Activated T-helper 17 cell treated with anti-CD3 and anti-CD28 coated beads, Interleukin-2, amount 50 U/mL, for 72 hours (primary cell): ENCODE measurements at regions not wholly inside any gene's neighbourhood (a gene's known extent, or its start where the extent isn't known, plus 50 kb on each side); places are given as distances from the start of the nearest gene placed in this dataset.

ENCODE experiments used
- ATAC-seq: fragments of 150-1000 bp; cut with Tn5 transposase; replicated peaks from 2 replicates; pipeline ENCODE4 v1.10.0; 2021; ENCODE audit warnings: mild to moderate bottlenecking, moderate library complexity
- H3K27ac Mint-ChIP-seq: one replicate; pipeline ENCODE4 v1.8.0; 2022; ENCODE audit warnings: mixed read lengths
- H3K27me3 Mint-ChIP-seq: one replicate; pipeline ENCODE4 v1.8.0; 2022; ENCODE audit warnings: mixed read lengths
- H3K36me3 Mint-ChIP-seq: one replicate; pipeline ENCODE4 v1.8.0; 2022; ENCODE audit warnings: low read depth, mild to moderate bottlenecking, mixed read lengths
- H3K4me1 Mint-ChIP-seq: one replicate; pipeline ENCODE4 v1.8.0; 2022; ENCODE audit warnings: mixed read lengths
- H3K4me3 Mint-ChIP-seq: one replicate; pipeline ENCODE4 v1.8.0; 2022; ENCODE audit warnings: mild to moderate bottlenecking, mixed read lengths
- H3K9me3 Mint-ChIP-seq: one replicate; pipeline ENCODE4 v1.8.0; 2022; ENCODE audit warnings: mixed read lengths

- Mint-ChIP-seq H3K9me3 (no peaks in the 10 kb centered on the region), H3K36me3 (no peaks in the 10 kb centered on the region), H3K4me1 (peaks cover 5% of the 10 kb centered on the region), H3K27ac (no peak overlapping the region), H3K27me3 (no peaks in the 10 kb centered on the region), H3K4me3 (no peak overlapping the region)
- ATAC-seq: no peak
These were observed 212.5 kb downstream of the GADD45G start for GRCh38 chr9:89817151-89817950.

- no peak overlapping the region for H3K4me3 Mint-ChIP-seq
- ATAC-seq: no peak
- no peak overlapping the region for H3K27ac Mint-ChIP-seq
- no peaks in the 10 kb centered on the region for H3K9me3 Mint-ChIP-seq
- no peaks in the 10 kb centered on the region for H3K36me3 Mint-ChIP-seq
- peaks cover 5% of the 10 kb centered on the region for H3K4me1 Mint-ChIP-seq
- no peaks in the 10 kb centered on the region for H3K27me3 Mint-ChIP-seq
These were observed 215.5 kb downstream of the GADD45G start for GRCh38 chr9:89820337-89820736.

GRCh38 chr9:89821081-89821480 lies 216.3 kb downstream of the GADD45G start:
- no peak for ATAC-seq
- Mint-ChIP-seq H3K27ac (no peak overlapping the region), H3K4me1 (peaks cover 5% of the 10 kb centered on the region), H3K36me3 (no peaks in the 10 kb centered on the region), H3K9me3 (no peaks in the 10 kb centered on the region), H3K27me3 (no peaks in the 10 kb centered on the region), H3K4me3 (no peak overlapping the region)

GRCh38 chr9:89822996-89823395 lies 218.2 kb downstream of the GADD45G start:
- H3K27me3 Mint-ChIP-seq: no peaks in the 10 kb centered on the region
- no peak overlapping the region for H3K27ac Mint-ChIP-seq
- H3K4me3 Mint-ChIP-seq: no peak overlapping the region
- H3K9me3 Mint-ChIP-seq: no peaks in the 10 kb centered on the region
- ATAC-seq: no peak
- H3K36me3 Mint-ChIP-seq: no peaks in the 10 kb centered on the region
- H3K4me1 Mint-ChIP-seq: peaks cover 11% of the 10 kb centered on the region

GRCh38 chr9:89825669-89826068 lies 220.9 kb downstream of the GADD45G start:
- ATAC-seq: no peak
- H3K36me3 Mint-ChIP-seq: no peaks in the 10 kb centered on the region
- H3K27ac Mint-ChIP-seq: no peak overlapping the region
- H3K9me3 Mint-ChIP-seq: no peaks in the 10 kb centered on the region
- H3K4me1 Mint-ChIP-seq: peaks cover 11% of the 10 kb centered on the region
- H3K27me3 Mint-ChIP-seq: no peaks in the 10 kb centered on the region
- no peak overlapping the region for H3K4me3 Mint-ChIP-seq

DNA sequence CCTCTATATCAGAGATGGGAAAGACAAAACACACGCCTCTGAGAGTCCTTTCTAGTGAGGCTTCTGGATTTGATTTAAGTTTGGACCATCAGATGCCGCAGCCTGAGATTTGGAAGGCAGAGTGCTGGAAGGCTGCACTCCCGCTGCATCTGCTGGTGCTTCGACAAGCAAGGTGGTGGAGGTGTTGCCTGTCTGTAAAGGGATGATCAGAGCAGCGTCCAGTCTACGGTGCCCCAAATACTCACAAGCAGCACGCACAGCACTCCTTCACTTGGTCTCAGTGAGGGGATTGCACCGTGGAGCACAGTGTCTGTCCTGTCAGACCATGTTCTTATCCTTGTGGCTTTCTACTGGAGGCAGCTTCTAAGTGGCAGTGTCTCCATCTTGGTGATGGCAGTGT lies 221.4 kb downstream of the GADD45G start:
- Mint-ChIP-seq H3K27ac (no peak overlapping the region), H3K27me3 (no peaks in the 10 kb centered on the region), H3K9me3 (no peaks in the 10 kb centered on the region), H3K36me3 (no peaks in the 10 kb centered on the region), H3K4me3 (no peak overlapping the region), H3K4me1 (peaks cover 11% of the 10 kb centered on the region)
- no peak for ATAC-seq

- no peak for ATAC-seq
- H3K4me3 Mint-ChIP-seq: no peak overlapping the region
These were observed 224.5 kb downstream of the GADD45G start for GRCh38 chr9:89829346-89829745.

DNA sequence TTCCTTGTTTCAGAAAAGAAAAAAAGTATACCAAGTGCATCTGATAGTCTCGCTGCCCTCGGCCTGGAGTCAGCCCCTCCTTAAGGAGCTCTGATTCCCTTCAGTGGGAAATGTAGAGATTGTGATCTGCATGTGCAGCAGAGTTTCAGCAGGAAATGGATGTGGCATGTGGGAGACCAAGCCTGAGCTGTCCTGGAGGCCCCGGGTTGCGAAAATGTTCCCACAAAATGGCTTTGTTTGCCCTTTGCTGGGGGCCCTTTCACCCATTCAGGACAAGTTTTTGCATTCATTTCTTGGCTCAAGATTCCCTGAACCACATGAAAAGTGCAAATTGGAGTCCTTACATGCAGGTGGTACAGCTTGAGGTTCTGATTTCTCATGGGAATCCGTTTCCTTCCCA lies 230.9 kb downstream of the GADD45G start:
- no peaks in the 10 kb centered on the region for H3K27me3 Mint-ChIP-seq
- no peak overlapping the region for H3K4me3 Mint-ChIP-seq
- H3K36me3 Mint-ChIP-seq: no peaks in the 10 kb centered on the region
- H3K27ac Mint-ChIP-seq: no peak overlapping the region
- ATAC-seq: no peak
- no peaks in the 10 kb centered on the region for H3K9me3 Mint-ChIP-seq
- no peaks in the 10 kb centered on the region for H3K4me1 Mint-ChIP-seq

More at GRCh38 chr9:89829346-89829745, 224.5 kb downstream of the GADD45G start:
- Mint-ChIP-seq H3K27me3 (no peaks in the 10 kb centered on the region), H3K4me1 (peaks cover 11% of the 10 kb centered on the region), H3K27ac (no peak overlapping the region), H3K9me3 (no peaks in the 10 kb centered on the region), H3K36me3 (no peaks in the 10 kb centered on the region)

GRCh38 chr9:89837162-89837933 lies 232.5 kb downstream of the GADD45G start:
- H3K4me3 Mint-ChIP-seq: no peak overlapping the region
- ATAC-seq: no peak
- H3K36me3 Mint-ChIP-seq: no peaks in the 10 kb centered on the region
- H3K27me3 Mint-ChIP-seq: no peaks in the 10 kb centered on the region
- H3K27ac Mint-ChIP-seq: no peak overlapping the region
- H3K4me1 Mint-ChIP-seq: no peaks in the 10 kb centered on the region
- H3K9me3 Mint-ChIP-seq: no peaks in the 10 kb centered on the region

- Mint-ChIP-seq H3K36me3 (no peaks in the 10 kb centered on the region), H3K27ac (no peak overlapping the region), H3K9me3 (no peaks in the 10 kb centered on the region), H3K27me3 (no peaks in the 10 kb centered on the region), H3K4me1 (no peaks in the 10 kb centered on the region), H3K4me3 (no peak overlapping the region)
- no peak for ATAC-seq
These were observed 233.1 kb downstream of the GADD45G start for GRCh38 chr9:89837934-89838310.

DNA sequence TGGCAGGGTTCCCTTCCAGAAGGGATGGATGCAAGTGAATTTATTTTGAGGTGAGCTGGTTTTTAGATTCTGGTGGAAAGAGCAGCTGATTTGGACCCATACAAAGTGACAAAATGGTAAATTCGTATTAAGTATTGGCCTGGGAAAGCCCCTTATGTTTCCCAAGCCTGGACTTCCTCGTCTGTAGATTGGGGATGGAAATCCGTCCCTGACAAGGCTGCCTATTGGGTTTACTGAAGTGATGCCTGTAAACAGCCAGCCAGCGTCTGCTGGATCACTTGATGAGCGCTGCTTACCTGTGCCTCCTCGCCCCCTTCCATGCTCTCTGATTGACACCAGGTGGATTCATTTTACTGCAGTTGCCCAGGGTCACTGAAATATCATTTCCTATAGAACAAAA lies 233.8 kb downstream of the GADD45G start:
- no peak overlapping the region for H3K27ac Mint-ChIP-seq
- no peaks in the 10 kb centered on the region for H3K4me1 Mint-ChIP-seq

DNA sequence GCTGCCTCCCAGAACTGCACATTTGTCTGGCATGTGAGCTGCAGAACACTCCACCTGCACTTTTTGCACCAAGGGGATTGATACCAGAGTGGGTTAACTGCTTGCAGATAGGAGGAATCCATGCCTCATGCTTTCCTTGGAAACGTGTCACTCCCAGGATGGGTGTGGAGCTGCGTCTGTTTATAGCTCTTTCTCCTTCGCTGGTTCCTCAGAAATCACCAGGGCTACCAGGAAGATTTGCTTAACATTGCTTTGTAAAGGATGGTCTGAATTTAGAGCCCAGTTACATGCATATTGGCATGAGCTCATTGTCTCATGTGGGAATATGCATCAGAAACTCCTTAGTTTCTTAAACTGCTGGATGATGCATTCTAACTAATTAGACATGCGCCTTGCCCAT lies 234.6 kb downstream of the GADD45G start:
- no peaks in the 10 kb centered on the region for H3K27me3 Mint-ChIP-seq
- ATAC-seq: no peak
- no peaks in the 10 kb centered on the region for H3K9me3 Mint-ChIP-seq
- H3K4me3 Mint-ChIP-seq: no peak overlapping the region
- no peaks in the 10 kb centered on the region for H3K4me1 Mint-ChIP-seq
- H3K36me3 Mint-ChIP-seq: no peaks in the 10 kb centered on the region
- no peak overlapping the region for H3K27ac Mint-ChIP-seq

More for the DNA sequence above, 233.8 kb downstream of the GADD45G start:
- Mint-ChIP-seq H3K9me3 (no peaks in the 10 kb centered on the region), H3K4me3 (no peak overlapping the region), H3K27me3 (no peaks in the 10 kb centered on the region), H3K36me3 (no peaks in the 10 kb centered on the region)
- ATAC-seq: no peak

DNA sequence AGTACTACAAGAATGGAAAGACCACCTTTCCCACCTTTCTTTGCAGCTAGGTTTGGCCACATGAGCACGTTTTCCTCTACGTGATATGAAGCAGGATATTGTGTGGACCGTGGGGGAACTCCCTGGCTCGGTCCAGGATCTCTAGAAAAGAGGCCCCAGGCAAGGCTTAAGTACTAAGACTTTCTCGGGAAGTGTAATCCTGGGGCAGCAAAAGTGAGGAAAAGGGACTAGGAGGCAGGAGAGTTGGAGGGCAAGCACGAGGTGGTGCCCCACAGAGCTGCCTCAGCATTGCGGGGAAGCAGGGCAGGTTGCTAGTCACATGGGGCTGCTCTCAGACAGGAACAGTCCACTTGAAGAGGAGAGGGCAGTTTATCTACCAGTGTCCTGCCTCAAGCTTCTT lies 235.1 kb downstream of the GADD45G start:
- no peak overlapping the region for H3K27ac Mint-ChIP-seq
- no peak for ATAC-seq
- no peak overlapping the region for H3K4me3 Mint-ChIP-seq
- H3K36me3 Mint-ChIP-seq: no peaks in the 10 kb centered on the region
- no peaks in the 10 kb centered on the region for H3K27me3 Mint-ChIP-seq
- no peaks in the 10 kb centered on the region for H3K4me1 Mint-ChIP-seq
- H3K9me3 Mint-ChIP-seq: no peaks in the 10 kb centered on the region

DNA sequence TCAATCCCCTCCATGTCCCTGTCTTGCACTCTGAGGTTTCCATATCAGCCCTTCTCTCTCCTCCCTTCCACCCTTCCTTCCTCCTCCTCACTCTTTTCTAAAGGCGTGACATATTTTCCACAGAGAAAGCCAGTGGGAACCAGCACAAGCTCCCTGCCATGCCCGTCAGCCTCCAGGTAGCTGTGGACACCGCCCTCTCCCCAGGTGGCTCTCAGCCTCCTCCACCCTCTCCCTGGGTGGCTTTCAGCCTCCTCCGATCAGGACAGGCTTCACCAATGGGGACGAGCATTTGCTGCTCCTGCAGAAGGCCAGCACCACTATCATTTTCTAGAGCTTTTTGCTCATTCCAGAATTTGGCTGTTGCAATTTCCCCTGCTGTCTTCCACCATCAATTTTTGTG lies 236.6 kb downstream of the GADD45G start:
- Mint-ChIP-seq H3K36me3 (no peaks in the 10 kb centered on the region), H3K4me3 (no peak overlapping the region), H3K27me3 (no peaks in the 10 kb centered on the region), H3K4me1 (no peaks in the 10 kb centered on the region), H3K27ac (no peak overlapping the region), H3K9me3 (no peaks in the 10 kb centered on the region)
- ATAC-seq: no peak

DNA sequence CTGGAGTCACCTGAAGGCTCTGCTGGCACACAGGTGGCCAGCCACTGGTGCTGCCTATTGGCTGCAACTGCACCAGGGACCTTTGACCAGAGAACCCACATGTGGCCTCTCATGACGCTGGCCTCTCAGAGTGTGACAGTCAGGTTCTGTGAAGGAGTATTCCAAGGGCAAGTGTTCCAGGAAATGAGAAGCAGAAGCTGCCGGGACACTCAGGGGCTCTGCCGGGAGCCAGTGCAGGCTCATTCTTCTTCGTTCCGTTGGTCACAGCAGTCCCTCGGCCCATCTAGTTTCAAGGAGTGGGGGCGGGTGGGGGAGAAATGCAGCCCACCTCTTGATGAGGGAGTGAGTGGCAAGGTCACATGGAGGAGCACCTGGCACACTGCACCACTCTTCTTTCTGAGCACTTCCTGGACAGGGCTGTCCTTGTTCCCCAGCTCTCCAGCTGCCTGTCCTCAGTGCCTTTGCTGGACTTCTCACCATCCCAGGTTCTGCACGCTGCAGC lies 237.5 kb downstream of the GADD45G start:
- Mint-ChIP-seq H3K4me1 (no peaks in the 10 kb centered on the region), H3K36me3 (no peaks in the 10 kb centered on the region), H3K4me3 (no peak overlapping the region), H3K27ac (no peak overlapping the region), H3K27me3 (no peaks in the 10 kb centered on the region), H3K9me3 (no peaks in the 10 kb centered on the region)
- no peak for ATAC-seq
